ENCODE measurements at regions not wholly inside any gene's neighbourhood (a gene's known extent, or its start where the extent isn't known, plus 50 kb on each side); places are given as distances from the start of the nearest gene placed in this dataset.
A peak's percentile ranks its signal among the peaks of the same experiment; 100 is the strongest.
"Not testable (repeated sequence)": the region's sequence is repeated elsewhere in the genome, so short reads cannot be mapped to it uniquely, and the experiment has no call there.

DNA sequence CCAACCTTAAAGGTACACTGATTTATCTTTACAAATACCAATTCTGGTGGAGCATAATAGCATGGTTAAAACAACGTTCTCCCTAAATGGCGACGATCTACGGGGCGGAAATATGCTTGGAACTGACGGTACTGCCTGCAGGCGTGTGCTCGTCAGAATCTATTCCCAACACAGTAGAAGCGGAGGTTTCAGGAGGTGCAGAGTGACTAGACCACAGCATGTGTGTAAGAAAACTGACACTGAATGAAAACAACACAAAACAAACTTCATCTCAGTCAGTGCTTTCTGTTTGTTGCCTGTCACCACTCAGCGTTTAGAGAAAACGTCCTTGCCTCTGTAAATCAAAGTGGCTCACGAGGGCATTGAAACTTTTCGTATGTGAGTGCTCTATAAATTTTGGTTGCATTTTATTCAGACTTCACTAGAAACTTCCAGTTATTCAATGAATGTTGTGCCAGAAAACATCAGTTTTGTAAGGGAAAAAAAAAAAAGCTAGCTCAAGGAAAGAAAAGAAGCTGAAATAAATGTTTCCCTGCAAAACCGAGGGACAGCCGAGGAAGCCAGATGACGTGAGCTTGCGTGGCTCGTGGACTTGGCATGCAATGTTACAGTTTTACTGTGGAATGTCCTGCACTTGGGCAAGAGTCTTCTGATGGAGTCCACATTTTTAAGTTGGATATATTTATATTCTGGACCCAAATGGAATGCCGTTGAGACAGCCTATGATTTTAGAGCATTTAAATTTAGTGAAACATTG lies 210.4 kb downstream of the LAT start:
- H3K4me1 Mint-ChIP-seq (ENCODE audit: low read depth); H3K27ac Mint-ChIP-seq; H3K4me3 Mint-ChIP-seq (ENCODE audit: low read depth); DNase-seq (ENCODE audit: low spot score, unreplicated experiment); H3K9me3 Mint-ChIP-seq (ENCODE audit: low read depth); H3K27me3 Mint-ChIP-seq; H3K36me3 Mint-ChIP-seq (ENCODE audit: insufficient read depth): not testable (repeated sequence)

DNA sequence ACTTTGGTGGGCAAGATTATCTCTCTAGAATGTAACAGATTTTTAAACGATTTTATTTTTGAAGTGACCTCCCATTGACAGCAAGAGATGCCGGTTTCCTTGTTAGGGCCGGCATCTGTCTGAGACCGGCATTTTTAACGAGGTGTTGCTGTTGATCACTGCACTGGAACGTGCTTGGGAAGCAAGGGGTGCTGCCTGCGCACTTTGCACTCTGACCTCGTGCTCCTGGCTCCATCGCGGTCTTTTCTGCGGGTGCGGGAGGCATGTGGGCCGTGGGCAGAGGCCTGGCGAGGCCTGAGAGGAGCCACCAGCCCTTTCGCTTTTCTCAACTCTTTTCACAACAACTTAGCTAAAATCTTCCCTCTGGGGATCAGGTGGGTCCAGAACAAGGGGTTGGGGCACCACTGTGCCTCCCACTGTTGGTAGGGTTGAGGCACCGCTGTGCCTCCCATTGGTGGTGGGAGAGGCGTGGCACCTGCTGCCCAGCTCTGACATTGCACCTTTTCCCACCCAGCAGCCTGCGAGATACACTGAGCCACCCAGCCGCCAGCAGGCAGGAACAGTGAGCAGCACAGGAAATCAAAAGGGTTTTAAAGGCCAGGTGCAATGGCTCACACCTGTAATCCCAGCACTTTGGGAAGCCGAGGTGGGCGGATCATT lies 209.5 kb downstream of the LAT start:
- not testable (repeated sequence) for H3K4me3 Mint-ChIP-seq (ENCODE audit: low read depth); H3K36me3 Mint-ChIP-seq (ENCODE audit: insufficient read depth); DNase-seq (ENCODE audit: low spot score, unreplicated experiment); H3K4me1 Mint-ChIP-seq (ENCODE audit: low read depth); H3K9me3 Mint-ChIP-seq (ENCODE audit: low read depth); H3K27ac Mint-ChIP-seq
- peaks cover 15% of the 10 kb centered on the region for H3K27me3 Mint-ChIP-seq

DNA sequence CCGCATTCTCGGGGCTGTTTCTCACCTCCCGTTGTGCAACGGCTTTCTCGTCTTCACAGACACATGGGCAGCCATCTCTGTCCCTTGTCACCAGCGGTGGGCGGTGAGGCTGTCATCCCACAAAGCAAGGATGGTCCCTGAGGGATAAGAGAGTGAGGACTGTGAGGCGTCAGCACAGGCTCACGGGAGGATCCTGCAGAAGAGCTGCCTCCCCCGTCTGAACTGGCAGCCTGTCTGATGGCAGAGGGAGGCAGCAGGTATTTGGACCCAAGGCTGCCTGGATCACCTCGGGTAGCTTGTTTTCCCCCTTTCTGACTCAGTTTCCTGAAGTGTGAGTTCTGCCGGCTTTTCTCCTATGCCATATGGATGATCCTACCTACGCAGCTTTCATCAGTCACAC lies 208.8 kb downstream of the LAT start:
- H3K27me3 Mint-ChIP-seq = peaks cover 15% of the 10 kb centered on the region
- not testable (repeated sequence) for H3K36me3 Mint-ChIP-seq (ENCODE audit: insufficient read depth); H3K9me3 Mint-ChIP-seq (ENCODE audit: low read depth); H3K27ac Mint-ChIP-seq; H3K4me1 Mint-ChIP-seq (ENCODE audit: low read depth); H3K4me3 Mint-ChIP-seq (ENCODE audit: low read depth); DNase-seq (ENCODE audit: low spot score, unreplicated experiment)

DNA sequence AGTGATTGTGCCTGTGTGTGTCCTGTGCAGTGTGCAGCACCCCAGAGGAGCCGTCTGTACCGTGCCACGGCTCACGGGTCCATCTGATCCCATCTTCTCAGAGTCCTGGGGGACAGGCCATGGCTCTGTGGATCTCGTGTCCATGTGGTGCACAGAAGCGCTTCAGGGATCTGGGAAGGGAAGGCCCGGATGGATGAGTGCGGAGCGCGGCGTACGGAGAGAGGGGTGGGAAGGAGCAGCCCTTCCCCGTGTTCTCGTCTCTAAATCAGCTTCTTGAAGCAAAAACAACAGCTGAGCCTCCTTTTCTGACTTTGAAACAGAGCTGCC lies 208.4 kb downstream of the LAT start:
- H3K9me3 Mint-ChIP-seq (ENCODE audit: low read depth); DNase-seq (ENCODE audit: low spot score, unreplicated experiment); H3K27ac Mint-ChIP-seq; H3K4me3 Mint-ChIP-seq (ENCODE audit: low read depth); H3K36me3 Mint-ChIP-seq (ENCODE audit: insufficient read depth); H3K4me1 Mint-ChIP-seq (ENCODE audit: low read depth): not testable (repeated sequence)
- peaks cover 15% of the 10 kb centered on the region for H3K27me3 Mint-ChIP-seq

DNA sequence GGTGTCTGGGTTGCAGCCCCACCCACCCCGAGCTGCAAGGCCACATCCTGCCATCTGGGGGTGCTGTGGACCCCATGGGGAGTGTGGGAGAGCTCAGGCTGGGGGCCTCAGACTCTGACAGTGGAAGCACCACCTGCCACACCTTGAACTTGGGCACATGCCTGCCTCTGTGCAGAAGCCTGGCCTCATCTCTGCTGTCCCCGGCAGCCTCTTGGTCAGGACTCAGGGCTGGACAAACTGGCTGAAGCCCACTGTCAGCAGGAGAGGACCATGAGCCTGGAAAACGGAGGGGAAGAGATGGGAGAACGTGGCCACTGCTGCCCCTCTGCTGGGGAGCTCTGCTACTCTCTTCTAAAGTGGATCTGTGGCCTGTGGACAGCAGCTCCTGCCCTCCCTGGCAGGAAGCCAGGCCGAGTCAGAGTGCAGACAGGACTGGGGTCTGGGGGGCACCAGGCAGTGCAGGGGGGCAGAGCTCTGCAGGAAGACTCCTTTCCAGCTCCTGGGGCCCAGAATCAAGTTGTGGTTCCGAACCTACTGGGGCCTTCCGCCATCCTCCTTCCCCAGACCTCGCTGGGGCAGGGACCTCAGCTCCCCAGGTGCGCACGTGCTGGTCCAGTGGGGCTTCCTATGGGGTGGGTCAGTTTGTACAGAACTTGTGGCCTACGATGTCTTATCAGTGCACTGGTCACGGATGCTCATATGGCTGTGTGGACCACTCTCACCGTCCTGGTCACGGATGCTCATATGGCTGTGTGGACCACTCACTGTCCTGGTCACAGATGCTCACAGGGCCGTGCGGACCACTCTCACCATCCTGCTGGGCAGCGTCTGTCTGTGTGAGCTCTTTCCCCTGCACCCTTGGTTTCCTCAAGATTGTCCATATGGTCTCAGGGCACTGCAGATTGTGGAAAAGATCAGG lies 207.7 kb downstream of the LAT start:
- Mint-ChIP-seq H3K36me3 (ENCODE audit: insufficient read depth) (no peaks in the 10 kb centered on the region), H3K4me1 (ENCODE audit: low read depth) (no peaks in the 10 kb centered on the region), H3K27me3 (peaks cover 12% of the 10 kb centered on the region), H3K4me3 (ENCODE audit: low read depth) (no peak overlapping the region), H3K27ac (no peak overlapping the region), H3K9me3 (ENCODE audit: low read depth) (no peaks in the 10 kb centered on the region)
- no peak for DNase-seq (ENCODE audit: low spot score, unreplicated experiment)
- TF ChIP-seq, protein P1, sequence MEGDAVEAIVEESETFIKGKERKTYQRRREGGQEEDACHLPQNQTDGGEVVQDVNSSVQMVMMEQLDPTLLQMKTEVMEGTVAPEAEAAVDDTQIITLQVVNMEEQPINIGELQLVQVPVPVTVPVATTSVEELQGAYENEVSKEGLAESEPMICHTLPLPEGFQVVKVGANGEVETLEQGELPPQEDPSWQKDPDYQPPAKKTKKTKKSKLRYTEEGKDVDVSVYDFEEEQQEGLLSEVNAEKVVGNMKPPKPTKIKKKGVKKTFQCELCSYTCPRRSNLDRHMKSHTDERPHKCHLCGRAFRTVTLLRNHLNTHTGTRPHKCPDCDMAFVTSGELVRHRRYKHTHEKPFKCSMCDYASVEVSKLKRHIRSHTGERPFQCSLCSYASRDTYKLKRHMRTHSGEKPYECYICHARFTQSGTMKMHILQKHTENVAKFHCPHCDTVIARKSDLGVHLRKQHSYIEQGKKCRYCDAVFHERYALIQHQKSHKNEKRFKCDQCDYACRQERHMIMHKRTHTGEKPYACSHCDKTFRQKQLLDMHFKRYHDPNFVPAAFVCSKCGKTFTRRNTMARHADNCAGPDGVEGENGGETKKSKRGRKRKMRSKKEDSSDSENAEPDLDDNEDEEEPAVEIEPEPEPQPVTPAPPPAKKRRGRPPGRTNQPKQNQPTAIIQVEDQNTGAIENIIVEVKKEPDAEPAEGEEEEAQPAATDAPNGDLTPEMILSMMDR (IDR thresholded peaks at IDR 0.05; ENCODE audit: unreplicated experiment) = peak; percentile 13

DNA sequence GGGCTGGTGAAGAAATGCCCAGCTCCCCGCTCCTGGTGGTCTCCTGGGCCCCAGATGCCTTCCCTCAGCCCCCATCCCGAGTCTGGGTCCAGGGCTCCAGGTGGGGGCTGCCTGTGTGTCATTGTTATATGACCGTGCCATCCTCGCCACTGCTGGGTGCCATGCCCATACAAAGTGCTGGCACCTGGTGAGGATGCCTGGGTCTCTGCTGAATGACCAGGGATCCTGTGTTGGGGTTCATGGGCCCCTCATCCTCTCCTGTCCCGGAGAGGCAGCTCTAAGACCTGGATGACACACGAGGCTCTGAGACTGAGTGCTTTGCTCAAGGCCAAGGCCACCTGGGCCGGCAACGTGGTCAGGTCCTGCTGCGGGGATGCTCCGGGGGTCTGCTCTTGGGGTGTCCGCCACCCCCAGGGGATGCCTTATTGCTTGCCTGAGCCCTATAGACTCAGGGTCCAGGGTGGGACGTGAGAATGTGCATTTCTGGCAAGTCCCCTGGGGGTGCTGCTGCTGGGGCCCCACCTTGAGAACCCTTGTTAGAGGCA lies 206.9 kb downstream of the LAT start:
- not testable (repeated sequence) for H3K36me3 Mint-ChIP-seq (ENCODE audit: insufficient read depth); H3K27ac Mint-ChIP-seq; DNase-seq (ENCODE audit: low spot score, unreplicated experiment); H3K4me1 Mint-ChIP-seq (ENCODE audit: low read depth); H3K9me3 Mint-ChIP-seq (ENCODE audit: low read depth); H3K4me3 Mint-ChIP-seq (ENCODE audit: low read depth)
- peaks cover 12% of the 10 kb centered on the region for H3K27me3 Mint-ChIP-seq

- H3K27ac Mint-ChIP-seq; H3K9me3 Mint-ChIP-seq (ENCODE audit: low read depth); DNase-seq (ENCODE audit: low spot score, unreplicated experiment); H3K4me3 Mint-ChIP-seq (ENCODE audit: low read depth); H3K4me1 Mint-ChIP-seq (ENCODE audit: low read depth); H3K36me3 Mint-ChIP-seq (ENCODE audit: insufficient read depth): not testable (repeated sequence)
- H3K27me3 Mint-ChIP-seq = peaks cover 12% of the 10 kb centered on the region
Observed at GRCh38 chr16:29190553-29191431, 205.9 kb downstream of the LAT start.

- H3K36me3 Mint-ChIP-seq (ENCODE audit: insufficient read depth) = not testable (repeated sequence)
Observed at GRCh38 chr16:29188806-29189205, 204.0 kb downstream of the LAT start.

DNA sequence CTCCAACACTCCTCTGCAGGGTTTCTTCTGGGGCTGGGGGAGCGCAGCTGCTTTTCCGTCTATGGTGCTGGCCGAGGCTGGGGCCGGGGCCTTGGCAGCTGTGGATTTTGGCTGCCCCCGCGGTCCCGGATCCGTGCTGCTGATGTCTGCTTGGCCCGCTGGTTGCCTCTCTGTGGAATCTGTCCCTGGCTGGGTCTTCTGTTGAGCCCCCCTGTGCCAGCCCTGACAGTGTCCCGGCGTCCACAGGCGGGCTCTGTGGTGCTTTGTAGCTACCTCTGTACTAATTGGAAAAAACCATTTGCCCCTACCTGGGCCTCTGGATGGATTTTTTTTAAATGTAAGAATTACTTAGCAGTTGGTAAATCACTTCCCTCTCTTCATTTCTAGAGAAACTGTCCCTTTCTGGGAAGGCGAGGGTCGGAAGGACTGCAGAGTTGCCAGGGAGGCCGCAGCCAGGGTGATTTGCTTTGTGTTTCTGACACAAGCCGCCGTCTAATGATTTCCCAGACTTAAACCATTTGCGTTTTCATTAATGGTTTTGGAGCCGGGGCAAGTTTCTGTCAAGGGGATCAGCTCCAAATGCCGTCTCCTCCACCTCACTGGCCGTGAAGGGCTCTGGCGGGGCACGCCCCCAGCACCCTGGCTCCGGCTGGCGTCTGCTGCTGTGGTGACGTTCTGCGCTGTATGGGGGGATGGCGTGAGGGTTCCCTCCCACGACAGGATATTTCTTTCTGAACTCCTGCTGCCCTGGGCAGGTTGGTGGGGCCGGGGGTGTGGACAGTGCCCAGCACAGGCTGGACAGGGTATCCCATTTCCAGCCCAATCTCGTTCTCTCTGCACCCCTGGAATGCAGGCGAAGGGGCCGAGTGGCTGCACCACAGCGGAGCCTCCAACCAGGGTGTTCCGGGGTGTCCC lies 201.7 kb downstream of the LAT start:
- H3K27ac Mint-ChIP-seq; H3K9me3 Mint-ChIP-seq (ENCODE audit: low read depth); H3K27me3 Mint-ChIP-seq; DNase-seq (ENCODE audit: low spot score, unreplicated experiment); H3K4me3 Mint-ChIP-seq (ENCODE audit: low read depth); H3K36me3 Mint-ChIP-seq (ENCODE audit: insufficient read depth); H3K4me1 Mint-ChIP-seq (ENCODE audit: low read depth): not testable (repeated sequence)

More at GRCh38 chr16:29188806-29189205, 204.0 kb downstream of the LAT start:
- H3K4me3 Mint-ChIP-seq (ENCODE audit: low read depth); H3K27ac Mint-ChIP-seq; H3K9me3 Mint-ChIP-seq (ENCODE audit: low read depth); H3K27me3 Mint-ChIP-seq; H3K4me1 Mint-ChIP-seq (ENCODE audit: low read depth); DNase-seq (ENCODE audit: low spot score, unreplicated experiment): not testable (repeated sequence)

DNA sequence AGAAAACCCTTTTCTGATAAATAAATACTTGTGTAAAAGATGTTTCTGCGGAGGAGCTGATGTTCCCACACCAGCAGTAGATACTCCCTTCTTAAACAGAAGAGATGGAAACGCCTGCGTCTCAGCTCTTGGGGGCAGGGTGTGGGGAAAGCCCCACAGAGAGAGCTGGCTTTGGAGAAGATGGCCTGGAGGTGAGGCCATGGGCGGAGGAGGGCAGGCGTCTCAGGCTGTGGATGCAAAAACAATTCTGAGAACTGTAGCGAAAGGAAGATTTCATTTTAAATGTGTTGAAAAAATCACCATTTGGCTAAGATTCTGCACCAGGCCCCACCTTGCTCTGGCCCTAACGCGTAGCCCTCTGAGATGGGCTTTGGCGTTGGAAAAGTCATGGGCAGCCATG lies 201.0 kb downstream of the LAT start:
- H3K27me3 Mint-ChIP-seq; H3K9me3 Mint-ChIP-seq (ENCODE audit: low read depth); H3K4me1 Mint-ChIP-seq (ENCODE audit: low read depth); DNase-seq (ENCODE audit: low spot score, unreplicated experiment); H3K36me3 Mint-ChIP-seq (ENCODE audit: insufficient read depth); H3K4me3 Mint-ChIP-seq (ENCODE audit: low read depth); H3K27ac Mint-ChIP-seq: not testable (repeated sequence)

All from progenitor cell of endocrine pancreas (in vitro differentiated cells).